IMR-90 (cell line): ENCODE measurements at regions not wholly inside any gene's neighbourhood (a gene's known extent, or its start where the extent isn't known, plus 50 kb on each side); places are given as distances from the start of the nearest gene placed in this dataset.

ENCODE experiments used
- ATAC-seq: fragments of 200-7000 bp; cut with Tn5 transposase; 2 replicates; pipeline ENCODE4 v1.9.1; 2020; ENCODE audit warnings: low read depth, mild to moderate bottlenecking, moderate library complexity
- BruUV-seq: library from RNA; stranded (reverse); fragments of 400-500 nt; replicated peaks from 2 replicates; lab custom pipeline; 2021; lab: Mats Ljungman, UMichigan
- CTCF ChIA-PET: fragments of 300-600 bp; formaldehyde crosslinking; extraction: SDS; loops from one replicate; lab custom pipeline; 2021; ENCODE audit warnings: antibody characterized with exemption; lab: Yijun Ruan, JAX
- POLR2A ChIA-PET: fragments of 300-600 bp; sonication (Branson Sonifier 250); formaldehyde crosslinking; loops from one replicate; lab custom pipeline; 2022; ENCODE audit warnings: antibody characterized with exemption; ENCODE audit not compliant: unreplicated experiment; lab: Charles Lee
- DNase-seq: peaks from one replicate; pipeline ENCODE4 v3.0.0; 2013
- H2AFZ ChIP-seq: replicated peaks from 2 replicates; pipeline ENCODE3; 2013; ENCODE audit warnings: low read length, mild to moderate bottlenecking; ENCODE audit not compliant: poor library complexity
- H2AK5ac ChIP-seq: 2 replicates; pipeline ENCODE4 v1.6.1; 2013; ENCODE audit warnings: low read depth, low read length, inconsistent platforms
- H2AK9ac ChIP-seq: replicated peaks from 2 replicates; pipeline ENCODE3; 2013; ENCODE audit warnings: mild to moderate bottlenecking, low read depth, low read length, moderate library complexity; ENCODE audit not compliant: poor library complexity
- H2BK120ac ChIP-seq: 2 replicates; pipeline ENCODE4 v1.6.1; 2013; ENCODE audit warnings: low read depth, low read length, inconsistent platforms
- H2BK15ac ChIP-seq: 3 replicates; pipeline ENCODE4 v1.6.1; 2013; ENCODE audit warnings: low read depth, low read length, inconsistent platforms
- H2BK20ac ChIP-seq: 2 replicates; pipeline ENCODE4 v1.6.1; 2013; ENCODE audit warnings: low read depth, mild to moderate bottlenecking, inconsistent platforms, low read length, moderate library complexity
- H2BK5ac ChIP-seq: 2 replicates; pipeline ENCODE4 v1.6.1; 2013; ENCODE audit warnings: mild to moderate bottlenecking, low read depth, low read length, inconsistent platforms; ENCODE audit not compliant: poor library complexity, severe bottlenecking
- H3K14ac ChIP-seq: replicated peaks from 2 replicates; pipeline ENCODE4 v1.6.1; 2013; ENCODE audit warnings: low read depth, low read length, inconsistent platforms
- H3K18ac ChIP-seq: 2 replicates; pipeline ENCODE4 v1.6.1; 2013; ENCODE audit warnings: low read depth, low read length, control low read depth
- H3K23ac ChIP-seq: 2 replicates; pipeline ENCODE4 v1.6.1; 2013; ENCODE audit warnings: low read depth, low read length, inconsistent platforms
- H3K27ac ChIP-seq: 2 replicates; pipeline ENCODE4 v1.5.1; 2013; ENCODE audit warnings: mild to moderate bottlenecking, control low read depth, low read length; ENCODE audit not compliant: insufficient read depth
- H3K27me3 ChIP-seq: 2 replicates; pipeline ENCODE4 v1.6.1; 2013; ENCODE audit warnings: low read length; ENCODE audit not compliant: control insufficient read depth, insufficient read depth
- H3K36me3 ChIP-seq: 2 replicates; pipeline ENCODE4 v1.6.1; 2013; ENCODE audit warnings: low read length, mixed read lengths; ENCODE audit not compliant: control insufficient read depth, insufficient read depth
- H3K4ac ChIP-seq: 2 replicates; pipeline ENCODE4 v1.6.1; 2013; ENCODE audit warnings: low read depth, low read length, inconsistent platforms
- H3K4me1 ChIP-seq: 2 replicates; pipeline ENCODE4 v1.6.1; 2013; ENCODE audit warnings: low read length, mixed read lengths; ENCODE audit not compliant: control insufficient read depth, insufficient read depth
- H3K4me2 ChIP-seq: 2 replicates; pipeline ENCODE4 v1.6.1; 2013; ENCODE audit warnings: low read depth, mild to moderate bottlenecking, control low read depth, low read length, moderate library complexity
- H3K4me3 ChIP-seq: 2 replicates; pipeline ENCODE4 v1.5.1; 2013; ENCODE audit warnings: low read depth, mild to moderate bottlenecking, control low read depth, low read length, moderate library complexity; ENCODE audit not compliant: insufficient read depth
- H3K56ac ChIP-seq: 2 replicates; pipeline ENCODE4 v1.6.1; 2013; ENCODE audit warnings: low read length, inconsistent platforms; ENCODE audit not compliant: insufficient read depth; ENCODE audit errors: extremely low read depth
- H3K79me1 ChIP-seq, 2 experiments: 2 replicates each; pipeline ENCODE4 v1.6.1; 2013; ENCODE audit warnings: low read length in 2 of 2, inconsistent platforms in 1 of 2, low read depth in 1 of 2
- H3K9ac ChIP-seq: 2 replicates; pipeline ENCODE4 v1.6.1; 2013; ENCODE audit warnings: low read depth, low read length, control low read depth
- H3K9me1 ChIP-seq: 2 replicates; pipeline ENCODE4 v1.6.1; 2013; ENCODE audit warnings: low read length, inconsistent platforms; ENCODE audit not compliant: insufficient read depth
- H3K9me3 ChIP-seq: 2 replicates; pipeline ENCODE4 v1.6.1; 2013; ENCODE audit warnings: low read length; ENCODE audit not compliant: control insufficient read depth, insufficient read depth
- H4K20me1 ChIP-seq: 2 replicates; pipeline ENCODE4 v1.6.1; 2013; ENCODE audit warnings: low read length, inconsistent platforms; ENCODE audit not compliant: insufficient read depth
- H4K5ac ChIP-seq: 2 replicates; pipeline ENCODE4 v1.6.1; 2013; ENCODE audit warnings: mild to moderate bottlenecking, low read depth, low read length, control low read depth
- H4K8ac ChIP-seq, 2 experiments: 2 replicates each; pipeline ENCODE4 v1.6.1; 2013; ENCODE audit warnings: low read depth in 2 of 2, low read length in 2 of 2, control low read depth in 1 of 2, inconsistent platforms in 1 of 2
- H4K91ac ChIP-seq: 2 replicates; pipeline ENCODE4 v1.6.1; 2013; ENCODE audit warnings: low read depth, low read length, inconsistent platforms; ENCODE audit not compliant: insufficient read depth
- BHLHE40 ChIP-seq: fragments of 150-350 bp; IDR thresholded peaks from 2 replicates; pipeline ENCODE4 v1.6.1; 2016; ENCODE audit warnings: mild to moderate bottlenecking, low read depth, low read length
- CEBPB ChIP-seq: IDR thresholded peaks from 2 replicates; pipeline ENCODE4 v1.6.1; 2012; ENCODE audit warnings: low read depth, low read length, improper control_type of control experiment
- CHD1 ChIP-seq: IDR thresholded peaks from 2 replicates; pipeline ENCODE4 v1.6.1; 2012; ENCODE audit warnings: low read depth, low read length, improper control_type of control experiment
- CTCF ChIP-seq: conservative IDR thresholded peaks from 2 replicates; pipeline ENCODE4 v1.5.1; 2012; ENCODE audit warnings: mild to moderate bottlenecking, low read depth, low read length, improper control_type of control experiment
- ELK1 ChIP-seq: fragments of 150-350 bp; IDR thresholded peaks from 2 replicates; pipeline ENCODE4 v1.6.1; 2016; ENCODE audit warnings: low read depth, mild to moderate bottlenecking, low read length, moderate library complexity, borderline replicate concordance
- FOS ChIP-seq: fragments of 150-350 bp; IDR thresholded peaks from 2 replicates; pipeline ENCODE4 v1.6.1; 2016; ENCODE audit warnings: low read depth, low read length
- MAFK ChIP-seq: IDR thresholded peaks from 2 replicates; pipeline ENCODE4 v1.6.1; 2012; ENCODE audit warnings: low read depth, low read length, improper control_type of control experiment
- MAZ ChIP-seq: IDR thresholded peaks from 2 replicates; pipeline ENCODE4 v1.6.1; 2012; ENCODE audit warnings: low read depth, mild to moderate bottlenecking, low read length, improper control_type of control experiment, moderate library complexity, borderline replicate concordance
- MXI1 ChIP-seq: IDR thresholded peaks from 2 replicates; pipeline ENCODE4 v1.6.1; 2012; ENCODE audit warnings: low read depth, mild to moderate bottlenecking, low read length, moderate library complexity, borderline replicate concordance
- NFE2L2 ChIP-seq: fragments of 150-350 bp; IDR thresholded peaks from 2 replicates; pipeline ENCODE4 v1.6.1; 2016; ENCODE audit warnings: low read depth, mild to moderate bottlenecking, low read length
- POLR2A ChIP-seq: IDR thresholded peaks from 2 replicates; pipeline ENCODE4 v1.6.1; 2012; ENCODE audit warnings: mild to moderate bottlenecking, low read depth, low read length
- RAD21 ChIP-seq: IDR thresholded peaks from 2 replicates; pipeline ENCODE4 v1.6.1; 2012; ENCODE audit warnings: low read length, improper control_type of control experiment
- RCOR1 ChIP-seq: IDR thresholded peaks from 2 replicates; pipeline ENCODE4 v1.6.1; 2012; ENCODE audit warnings: mild to moderate bottlenecking, low read length, improper control_type of control experiment; ENCODE audit not compliant: insufficient replicate concordance
- RFX5 ChIP-seq: IDR thresholded peaks from 2 replicates; pipeline ENCODE4 v1.8.0; 2012; ENCODE audit warnings: low read depth, mild to moderate bottlenecking, low read length, moderate library complexity
- SMC3 ChIP-seq: fragments of 150-350 bp; IDR thresholded peaks from 2 replicates; pipeline ENCODE4 v1.6.1; 2016; ENCODE audit warnings: low read depth, mild to moderate bottlenecking, antibody characterized with exemption, low read length, moderate library complexity
- USF2 ChIP-seq: fragments of 150-350 bp; IDR thresholded peaks from 2 replicates; pipeline ENCODE4 v1.6.1; 2017; ENCODE audit warnings: mild to moderate bottlenecking, antibody characterized with exemption, low read length, low read depth
- WGBS, 2 experiments: methylation state at CpG; one replicate each; pipeline versions ENCODE4 v1.1.5 to v1.1.7; 2013; ENCODE audit warnings: missing lambda C conversion rate in 2 of 2; ENCODE audit not compliant: insufficient read length in 1 of 2; ENCODE audit errors: extremely low coverage in 2 of 2; 5-methylcytosine and 5-hydroxymethylcytosine counted together
- dilution Hi-C: fragments of 300-500 bp; cut with HindIII; formaldehyde crosslinking; loops from one replicate; pipeline ENCODE4 v1.14.3; 2018; ENCODE audit warnings: low sequenced_read_pairs; ENCODE audit not compliant: unreplicated experiment
- in situ Hi-C: fragments of 300-500 bp; cut with MboI; formaldehyde crosslinking; loops from 3 replicates; pipeline ENCODE4 v1.14.3; 2019; ENCODE audit warnings: low sequenced_read_pairs, inconsistent platforms, mixed read lengths
- intact Hi-C: fragments of 100-400 bp; cut with micrococcal nuclease; formaldehyde crosslinking; loops from 2 replicates; pipeline ENCODE4 v1.10.0; 2022

- no peak overlapping the region for H3K27ac ChIP-seq
- DNase-seq = no peak
- H2BK20ac ChIP-seq = no peak overlapping the region
- H4K5ac ChIP-seq = no peak overlapping the region
- H2AK5ac ChIP-seq = no peak overlapping the region
- no peaks in the 10 kb centered on the region for H3K27me3 ChIP-seq
- H3K36me3 ChIP-seq = no peaks in the 10 kb centered on the region
- no peak overlapping the region for H3K18ac ChIP-seq
- TF ChIP-seq POLR2A (no peak), RAD21 (no peak), CTCF (no peak), CHD1 (no peak), MAZ (no peak), ELK1 (no peak), RFX5 (no peak), NFE2L2 (no peak), MAFK (no peak), MXI1 (no peak), BHLHE40 (no peak), USF2 (no peak), FOS (no peak), RCOR1 (no peak), CEBPB (no peak), SMC3 (no peak)
- H2BK15ac ChIP-seq = no peak overlapping the region
- no peak overlapping the region for H3K4ac ChIP-seq
- no peak overlapping the region for H2BK5ac ChIP-seq
- ChIA-PET POLR2A (no interaction called here), CTCF (no interaction called here)
- no peak overlapping the region for H3K4me3 ChIP-seq
- no peak overlapping the region for H3K56ac ChIP-seq
- H2AFZ ChIP-seq = no peak overlapping the region
- no peaks in the 10 kb centered on the region for H3K9me1 ChIP-seq
- H3K4me1 ChIP-seq = no peaks in the 10 kb centered on the region
- no peak overlapping the region for H3K4me2 ChIP-seq
- BruUV-seq = no TSS peak
- H3K9ac ChIP-seq = no peak overlapping the region
- in situ Hi-C loops = no loop called here
- no peak overlapping the region for H2AK9ac ChIP-seq
- H3K79me1 ChIP-seq = no peaks in the 10 kb centered on the region
- WGBS, 2 experiments = no CpG with 5 or more reads among the region's 1 CpG
- H3K9me3 ChIP-seq = peaks cover 12% of the 10 kb centered on the region
- ATAC-seq = no peak
- no peak overlapping the region for H2BK120ac ChIP-seq
- H3K23ac ChIP-seq = no peak overlapping the region
- no peak overlapping the region for H4K8ac ChIP-seq
- H4K91ac ChIP-seq = no peak overlapping the region
- H3K14ac ChIP-seq = no peak overlapping the region
- intact Hi-C loops = no loop called here
- no peaks in the 10 kb centered on the region for H4K20me1 ChIP-seq
- dilution Hi-C loops = no loop called here
Measured at GRCh38 chr11:21646351-21646750, 546.5 kb upstream of the ANO5 start.
